GM21447 (cell line): ENCODE measurements at regions not wholly inside any gene's neighbourhood (a gene's known extent, or its start where the extent isn't known, plus 50 kb on each side); places are given as distances from the start of the nearest gene placed in this dataset.
"Not testable (repeated sequence)": the region's sequence is repeated elsewhere in the genome, so short reads cannot be mapped to it uniquely, and the experiment has no call there.

Experiments used
- ATAC-seq: cut with Tn5 transposase; IDR thresholded peaks from one replicate; pipeline ENCODE4 v1.9.1; 2021; ENCODE audit not compliant: unreplicated experiment

DNA sequence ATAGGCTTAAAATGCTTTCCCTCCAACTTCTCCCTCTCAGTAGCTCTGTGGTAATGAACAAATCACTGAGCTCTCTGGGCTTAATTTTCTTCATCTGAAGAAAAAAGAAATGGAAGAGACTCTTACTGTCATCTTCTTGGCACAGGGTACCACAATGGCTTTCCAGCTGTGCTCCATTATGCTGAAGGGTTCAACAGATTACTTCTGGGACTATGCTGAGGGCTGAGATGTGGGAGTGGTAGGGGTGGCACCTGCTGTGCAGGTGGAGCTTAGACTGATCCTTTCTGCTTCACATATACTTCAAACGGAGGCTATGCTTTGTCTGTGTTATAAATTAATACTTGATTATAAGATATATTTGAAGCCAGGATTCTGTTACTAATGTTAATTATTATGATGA is 840.2 kb upstream of the C9orf72 start:
- ATAC-seq: no peak

DNA sequence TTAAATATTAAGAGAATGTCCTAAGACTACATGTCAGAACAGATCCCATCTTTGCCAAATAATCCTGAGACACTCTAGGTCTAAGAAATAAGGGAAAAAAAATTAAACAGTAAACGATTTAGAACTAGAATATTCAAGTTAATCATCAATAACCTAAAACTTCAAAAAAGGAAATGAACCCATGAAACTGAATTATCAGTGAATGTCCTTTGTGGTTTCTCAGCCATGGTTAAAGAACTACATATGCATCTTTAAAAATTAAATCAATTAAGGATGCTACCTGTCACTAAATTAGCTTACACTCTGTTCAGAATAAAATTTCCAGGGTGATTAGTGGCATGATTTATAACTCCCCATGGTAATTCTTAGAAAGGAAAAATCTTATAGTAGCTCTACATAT is 850.0 kb upstream of the C9orf72 start:
- ATAC-seq: no peak

DNA sequence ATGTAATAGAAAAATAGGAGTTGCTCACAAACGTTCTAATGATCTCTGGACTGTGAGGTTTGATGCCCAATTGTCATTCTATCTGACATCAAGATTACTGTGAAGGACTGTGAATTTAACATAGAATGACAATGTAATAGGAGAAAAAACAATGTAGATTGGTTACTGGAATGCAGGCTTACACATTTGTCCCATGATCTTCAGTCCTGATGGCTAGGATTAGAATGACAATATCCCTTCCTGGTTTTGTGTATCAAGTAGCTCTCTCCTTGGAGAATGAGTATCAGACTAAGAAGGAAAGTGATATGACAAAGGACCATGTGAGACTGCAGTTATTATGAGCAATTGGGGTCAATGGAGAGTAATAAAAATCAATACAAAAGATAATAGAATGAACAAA is 862.2 kb upstream of the C9orf72 start:
- no peak for ATAC-seq

DNA sequence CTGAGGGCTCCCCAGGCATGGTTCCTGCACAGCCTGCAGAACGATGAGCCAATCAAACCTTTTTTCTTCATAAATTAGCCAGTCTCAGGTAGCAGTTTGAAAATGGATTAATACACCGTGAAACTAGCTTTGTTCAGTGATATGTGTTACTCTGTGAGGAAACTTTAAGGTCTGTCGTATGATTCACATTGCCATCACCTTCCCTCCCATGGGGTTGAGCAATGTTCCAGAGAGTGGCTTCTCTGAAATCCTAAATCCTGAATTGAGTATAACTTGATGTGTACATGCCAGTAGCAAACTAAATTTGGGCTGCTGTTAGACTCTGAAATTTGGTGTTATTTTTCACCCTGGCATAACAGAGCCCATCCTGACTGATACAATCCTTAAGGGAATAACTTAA is 866.4 kb upstream of the C9orf72 start:
- ATAC-seq: no peak

DNA sequence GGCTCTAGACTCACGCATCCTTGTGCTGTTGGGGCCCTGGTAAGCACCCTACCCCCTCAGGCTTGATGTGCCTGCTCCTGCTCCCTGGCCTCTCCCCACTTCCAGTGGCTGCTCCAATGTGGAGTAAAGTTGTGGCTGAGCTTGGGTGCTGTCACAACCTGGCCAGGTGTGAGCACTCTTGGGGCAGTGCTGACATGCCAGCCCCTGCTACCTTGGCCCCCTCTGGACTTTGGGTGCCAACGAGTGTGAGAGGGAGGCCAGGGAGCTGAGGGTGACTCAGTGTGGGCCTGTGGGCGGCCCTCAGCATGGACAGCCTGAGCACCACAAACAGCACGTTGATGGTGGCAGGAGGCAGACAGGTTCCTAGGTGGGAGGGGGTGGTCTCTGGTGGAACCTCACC is 870.2 kb upstream of the C9orf72 start:
- ATAC-seq: no peak

DNA sequence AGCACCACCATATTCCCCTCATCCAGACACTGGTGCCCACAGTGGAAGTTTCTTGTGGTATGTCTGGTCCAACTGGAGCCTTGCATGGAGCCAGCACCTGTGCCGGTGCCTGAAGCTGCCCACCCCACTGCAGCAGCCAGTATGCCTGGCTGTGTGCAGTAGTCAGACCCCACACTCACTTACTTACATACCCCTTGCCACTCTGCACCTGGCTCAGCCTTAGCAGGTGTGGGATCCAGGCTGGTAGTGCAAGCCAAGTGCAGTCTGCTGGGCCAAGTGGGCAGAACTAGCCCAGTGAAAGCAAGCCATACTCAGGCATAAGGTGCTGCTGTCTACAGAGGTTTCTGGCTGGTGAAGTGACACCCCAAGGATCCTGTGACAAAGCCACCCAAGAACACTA is 871.4 kb upstream of the C9orf72 start:
- no peak for ATAC-seq

DNA sequence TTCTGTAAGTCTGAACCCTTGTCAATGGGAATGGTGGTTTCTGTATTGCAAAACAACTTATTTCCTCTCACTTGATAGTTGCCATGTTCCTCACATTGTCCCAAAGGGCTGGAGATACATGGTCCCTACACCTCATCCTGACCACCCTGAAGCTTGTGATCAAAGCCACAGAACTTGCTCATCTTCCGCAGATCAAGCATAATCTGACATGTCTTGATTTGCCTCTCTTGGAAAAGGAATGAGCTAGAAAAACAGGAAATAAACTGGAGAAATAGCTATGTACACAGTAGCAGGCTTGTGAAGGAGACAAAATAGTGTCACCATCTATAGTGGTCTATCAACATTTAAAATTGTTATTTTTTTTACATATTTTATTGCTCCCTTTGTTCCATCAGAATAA is 871.9 kb upstream of the C9orf72 start:
- ATAC-seq: no peak

DNA sequence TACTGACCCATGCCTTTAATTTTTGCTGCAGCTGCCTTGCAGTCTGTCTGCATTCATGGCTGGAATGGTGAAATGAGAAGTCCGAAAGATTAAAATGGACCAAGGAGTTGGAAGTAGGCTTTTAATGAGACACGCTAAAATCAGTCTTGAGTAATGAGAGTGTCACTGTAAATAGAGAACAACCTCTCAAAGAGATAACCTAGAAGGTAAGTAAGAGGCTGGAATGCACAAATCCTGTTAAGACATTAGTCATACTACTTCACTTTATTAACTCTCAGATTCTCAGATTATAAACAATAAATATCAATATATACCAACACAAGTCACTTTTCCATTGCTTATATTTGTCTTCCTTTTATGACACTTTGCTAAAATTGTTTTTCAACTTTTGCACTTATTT is 880.6 kb upstream of the C9orf72 start:
- no peak for ATAC-seq

DNA sequence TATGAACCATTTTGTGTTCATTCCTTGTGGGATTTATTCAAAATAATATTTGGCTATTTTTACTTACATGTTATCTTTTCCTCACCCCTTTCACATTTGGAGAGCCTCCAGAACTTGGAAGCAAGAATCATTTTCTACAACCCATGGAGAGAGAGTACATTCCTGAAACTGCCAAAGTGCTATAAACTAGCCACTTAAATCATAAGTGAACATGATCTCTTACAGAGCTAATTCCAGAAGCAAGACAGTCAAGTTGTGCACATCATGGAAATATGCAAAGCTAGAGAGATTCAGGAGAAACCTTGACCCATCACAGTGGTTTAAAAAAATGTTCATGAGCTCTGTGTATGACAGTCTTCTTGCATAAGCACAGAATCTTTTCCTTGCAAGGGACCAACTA is 883.6 kb upstream of the C9orf72 start:
- no peak for ATAC-seq

DNA sequence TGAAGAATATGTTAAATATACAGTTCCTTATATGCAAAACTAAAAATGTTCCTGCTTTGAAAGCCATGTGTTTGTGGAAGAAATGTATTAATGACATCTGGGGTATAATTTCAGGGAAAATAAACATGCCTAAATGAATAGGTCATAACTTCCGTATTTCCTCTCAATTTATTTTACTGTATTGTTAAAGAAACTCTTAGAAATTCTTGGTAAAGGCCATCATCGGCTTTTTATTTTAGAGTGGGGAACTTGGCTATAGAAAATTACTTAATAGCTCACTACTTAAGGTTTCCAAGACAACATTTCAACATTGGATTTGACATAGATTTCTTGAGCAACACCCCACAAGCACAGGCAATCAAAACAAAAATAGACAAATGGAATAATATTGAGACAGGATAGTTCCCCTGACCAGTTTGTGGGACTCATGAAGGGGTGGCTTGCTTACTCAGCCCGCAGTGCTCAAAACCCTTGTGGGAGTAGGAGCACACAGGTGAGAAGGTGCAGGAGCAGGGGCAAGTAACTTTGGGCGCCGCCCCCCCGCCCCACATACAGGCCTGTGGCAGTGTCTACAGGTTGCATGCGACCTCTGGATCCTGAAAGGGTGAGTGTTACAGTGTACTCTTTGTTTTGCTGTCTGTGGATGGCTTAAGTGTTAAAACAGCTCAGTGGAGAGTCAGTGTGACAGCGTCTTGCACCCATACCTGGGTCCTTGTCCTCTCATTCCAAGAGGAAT is 891.4 kb upstream of the C9orf72 start:
- no peak for ATAC-seq

DNA sequence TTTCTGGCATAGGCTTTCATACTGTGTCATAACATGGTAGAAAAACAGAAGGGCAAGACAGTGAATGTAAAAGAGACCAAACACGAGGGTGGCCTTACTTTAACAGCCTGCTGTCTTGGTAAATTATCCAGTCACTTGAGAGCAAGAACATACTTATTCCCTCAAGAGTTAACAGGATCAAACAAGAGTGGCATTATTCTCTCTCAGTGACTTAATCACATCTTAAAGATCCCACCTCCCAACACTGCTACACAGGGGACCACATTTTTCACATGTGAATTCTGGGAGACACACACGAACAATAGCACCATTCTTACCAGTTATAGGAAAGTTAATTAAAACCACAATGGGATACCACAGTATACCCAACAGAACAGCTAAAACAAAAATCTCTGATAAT is 898.0 kb upstream of the C9orf72 start:
- ATAC-seq: no peak

DNA sequence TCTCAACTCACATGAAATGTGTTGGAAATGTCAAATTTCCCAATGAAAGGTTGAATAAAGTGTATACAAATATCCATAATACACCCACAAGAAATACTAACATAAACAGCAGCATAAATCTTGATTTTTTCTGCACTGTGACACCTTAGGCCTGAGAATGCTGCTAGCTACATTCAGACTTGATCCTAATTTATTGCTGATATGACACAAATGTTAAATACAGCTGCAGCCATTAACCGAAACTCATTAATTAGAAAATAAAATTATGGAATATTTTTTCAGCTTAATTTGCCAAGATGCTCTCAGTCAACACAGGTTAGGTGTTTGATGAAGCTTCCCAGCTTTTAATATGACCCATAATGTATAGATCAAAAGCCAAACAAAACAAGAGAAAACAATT is 914.3 kb upstream of the C9orf72 start:
- ATAC-seq: no peak

DNA sequence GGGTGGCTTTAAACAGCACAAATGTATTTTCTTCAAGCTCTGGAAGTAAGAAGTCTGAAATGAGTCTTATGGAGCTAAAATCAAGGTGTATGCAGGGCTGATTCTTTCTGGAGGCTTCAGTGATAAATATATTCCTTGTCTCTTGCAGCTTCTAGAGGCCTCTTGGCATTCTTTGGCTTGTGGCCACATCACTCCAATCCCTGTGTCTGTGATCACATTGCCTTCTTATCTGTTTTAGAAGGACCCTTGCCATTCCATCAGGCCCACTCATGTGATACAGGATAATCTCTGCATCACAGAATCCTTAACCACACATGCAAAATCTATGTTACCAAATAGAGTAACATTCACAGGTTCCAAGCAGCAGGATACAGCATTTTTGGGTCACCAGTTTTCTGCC is 917.8 kb upstream of the C9orf72 start:
- ATAC-seq: no peak

DNA sequence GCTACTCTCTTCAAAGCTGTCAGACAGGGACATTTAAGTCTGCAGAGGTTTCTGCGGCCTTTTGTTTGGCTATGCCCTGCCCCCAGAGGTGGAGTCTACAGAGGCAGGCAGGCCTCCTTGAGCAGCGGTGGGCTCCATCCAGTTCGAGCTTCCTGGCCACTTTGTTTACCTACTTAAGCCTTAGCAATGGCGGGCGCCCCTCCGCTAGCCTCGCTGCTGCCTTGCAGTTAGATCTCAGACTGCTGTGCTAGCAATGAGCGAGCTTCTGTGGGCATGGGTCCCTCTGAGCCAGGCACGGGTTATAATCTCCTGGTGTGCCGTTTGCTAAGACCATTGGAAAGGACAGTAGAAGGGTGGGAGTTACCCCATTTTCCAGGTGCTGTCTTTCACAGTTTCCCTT is 924.9 kb upstream of the C9orf72 start:
- ATAC-seq: not testable (repeated sequence)

DNA sequence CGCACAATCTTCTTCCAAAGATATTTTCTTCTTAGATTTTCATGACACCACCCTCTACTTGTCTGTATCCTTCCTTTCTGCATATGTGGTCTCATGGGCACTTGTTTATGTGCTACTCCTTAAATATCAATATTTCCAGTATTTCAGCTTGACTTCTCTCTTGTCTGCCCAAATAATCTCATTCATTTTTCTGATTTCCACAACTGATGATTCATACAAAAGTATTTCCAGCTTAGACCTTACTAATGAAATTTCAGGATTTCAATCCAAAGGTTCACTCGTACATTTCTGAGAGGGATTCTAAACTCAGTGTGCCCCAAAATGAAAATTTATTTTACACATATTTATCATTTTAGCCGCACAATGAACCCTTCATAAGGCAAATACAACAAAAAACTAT is 928.9 kb upstream of the C9orf72 start:
- ATAC-seq: no peak

DNA sequence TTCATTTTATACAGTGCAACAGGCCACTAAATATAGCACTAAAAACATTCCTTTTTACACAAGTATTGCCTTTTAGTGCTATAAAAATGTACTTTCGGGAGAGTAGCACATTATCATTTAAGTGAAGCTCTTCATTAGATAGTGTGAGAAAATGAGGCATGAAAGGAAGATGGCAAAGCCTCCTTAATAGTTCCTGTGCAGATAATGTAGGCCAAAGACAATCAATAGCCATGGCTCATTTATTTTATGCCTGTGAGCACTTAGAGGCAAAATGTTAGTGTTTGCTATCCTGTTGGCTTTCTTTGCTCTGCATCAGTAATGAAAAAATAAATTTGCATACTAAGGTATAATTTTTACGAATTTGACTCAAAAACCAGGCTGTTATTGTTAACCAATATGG is 929.5 kb upstream of the C9orf72 start:
- ATAC-seq: no peak

DNA sequence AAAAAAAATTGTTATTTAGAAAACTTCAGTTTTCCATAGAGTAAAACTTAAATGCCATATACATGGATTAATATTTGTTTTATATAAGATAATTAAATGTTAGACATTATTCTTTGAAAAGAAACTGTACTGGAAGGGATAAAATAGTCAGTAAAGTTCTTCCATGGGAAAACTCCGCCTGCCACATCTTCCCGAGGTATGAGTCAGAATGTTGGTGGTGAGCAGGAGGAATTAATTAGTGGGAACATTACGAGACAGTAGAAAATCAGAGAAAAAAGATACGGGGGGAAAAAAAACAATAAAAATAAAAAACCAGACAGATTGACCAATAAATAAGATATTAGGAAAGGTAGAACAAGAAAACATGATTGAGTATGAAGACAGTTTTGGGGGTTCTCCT is 930.3 kb upstream of the C9orf72 start:
- ATAC-seq: no peak

DNA sequence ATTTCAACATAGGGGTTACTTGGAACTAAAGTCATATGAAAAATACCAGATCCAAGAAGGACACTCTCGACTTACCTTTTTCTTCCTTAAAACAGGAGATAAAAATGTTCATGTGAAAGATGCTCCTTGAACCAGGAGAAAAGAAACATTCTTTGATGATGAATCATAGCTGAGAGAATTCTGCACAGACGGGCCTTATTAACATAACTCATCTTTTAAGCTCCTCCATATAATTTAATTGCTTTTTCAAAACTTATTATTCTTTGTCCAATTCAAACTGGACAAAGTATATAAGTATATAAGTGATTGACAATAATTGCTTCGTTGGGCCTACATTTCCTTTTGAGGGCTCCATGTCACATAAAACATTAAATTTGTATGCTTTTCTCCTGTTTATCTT is 945.2 kb upstream of the C9orf72 start:
- ATAC-seq: no peak

DNA sequence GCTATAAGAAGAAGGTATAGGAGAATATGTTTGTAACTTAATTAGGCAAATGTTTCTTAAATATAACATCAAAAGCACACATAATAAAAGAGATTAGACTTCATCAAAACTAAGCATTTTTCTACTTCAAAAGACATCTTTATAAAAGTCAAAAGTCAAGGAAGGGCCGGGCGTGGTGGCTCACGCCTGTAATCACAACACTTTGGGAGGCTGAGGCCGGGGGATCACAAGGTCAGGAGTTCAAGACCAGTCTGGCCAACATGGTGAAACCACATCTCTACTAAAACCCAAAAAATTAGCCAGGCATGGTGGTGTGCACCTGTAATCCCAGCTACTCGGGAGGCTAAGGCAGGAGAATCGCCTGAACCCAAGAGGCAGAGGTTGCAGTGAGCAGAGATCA is 951.0 kb upstream of the C9orf72 start:
- not testable (repeated sequence) for ATAC-seq

DNA sequence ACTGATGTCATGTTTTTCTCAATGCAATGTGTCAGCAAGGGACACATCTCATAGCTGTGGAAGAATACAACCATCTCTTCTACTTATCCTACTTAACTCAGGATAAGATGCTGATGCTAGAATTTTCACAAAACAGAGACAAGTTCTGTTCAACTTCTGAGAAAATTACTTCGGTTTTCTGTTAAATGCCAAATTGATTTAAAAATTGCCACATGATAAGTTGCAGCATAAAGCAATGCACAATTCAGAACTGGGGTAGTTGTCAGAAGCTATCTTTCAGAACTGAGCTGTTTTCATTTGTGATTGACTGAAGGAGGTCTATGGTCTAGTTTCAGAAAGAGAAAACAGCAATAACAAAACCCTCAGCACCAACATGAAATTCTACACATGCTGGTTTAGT is 954.8 kb upstream of the C9orf72 start:
- no peak for ATAC-seq

DNA sequence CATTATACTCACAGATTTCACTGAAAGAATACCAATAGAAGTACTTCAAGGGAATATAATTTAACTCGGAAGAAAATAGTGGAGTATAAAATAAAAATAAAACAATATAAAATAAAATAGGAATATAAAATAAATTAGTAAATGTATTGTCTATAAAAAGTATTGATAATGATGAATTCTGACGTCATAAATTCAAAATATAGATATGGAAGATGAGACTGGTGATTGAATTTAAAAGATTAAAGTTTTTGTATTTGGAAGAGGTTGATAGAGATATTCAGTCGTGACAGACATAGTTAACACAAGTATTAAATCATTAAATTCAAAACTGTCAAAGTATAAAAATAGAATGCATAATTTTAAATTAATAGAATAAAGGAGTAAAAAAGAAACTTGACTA is 964.9 kb upstream of the C9orf72 start:
- ATAC-seq: no peak

DNA sequence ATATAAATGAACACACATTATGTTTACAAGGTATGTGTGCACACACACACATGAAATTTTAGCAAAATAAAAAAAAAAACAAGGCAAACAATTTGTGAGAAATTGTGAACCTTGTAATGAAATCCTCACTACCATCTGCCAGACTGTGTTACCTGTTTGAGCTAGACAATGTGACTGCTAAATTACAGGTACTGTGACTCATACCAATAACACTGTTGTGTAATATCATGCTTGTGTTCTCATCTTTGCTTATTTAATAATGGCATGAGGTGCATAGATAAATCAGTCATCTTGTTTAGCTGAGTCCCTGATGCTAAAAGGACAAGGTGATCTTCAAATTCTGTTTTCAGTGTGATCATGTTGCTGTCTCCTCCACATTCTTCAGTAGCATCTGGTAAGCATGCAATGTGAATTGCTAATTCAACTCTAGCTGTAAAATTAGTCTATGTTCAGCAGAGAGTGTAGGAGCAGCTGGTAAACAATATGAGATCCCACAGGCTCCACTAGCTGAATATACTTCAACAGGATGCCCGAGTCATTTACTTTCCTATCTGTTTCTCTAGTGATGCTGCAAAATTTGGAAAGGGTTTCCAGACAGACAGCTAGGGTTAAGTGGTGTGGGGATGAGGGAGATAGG is 966.3 kb upstream of the C9orf72 start:
- ATAC-seq: no peak

DNA sequence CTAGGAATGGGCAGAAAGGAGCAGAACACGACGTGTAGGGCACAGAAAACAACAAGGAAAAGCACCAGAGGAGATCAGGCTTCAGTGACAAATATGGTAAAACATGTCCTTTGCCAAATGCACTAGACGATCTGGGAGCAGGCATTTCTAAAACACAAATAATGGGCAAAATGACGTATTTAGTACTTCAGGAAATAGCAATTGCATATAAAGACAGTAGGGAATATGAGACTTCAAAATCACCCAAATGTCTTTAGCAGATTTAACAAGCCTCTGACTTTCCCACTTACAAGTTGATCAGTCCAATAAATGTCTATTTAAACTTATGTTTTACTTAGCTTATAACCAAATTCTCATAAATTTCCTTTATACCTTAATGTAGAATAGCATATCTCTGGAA is 969.6 kb upstream of the C9orf72 start:
- ATAC-seq: no peak
